HCT116 (cell line): ENCODE measurements at regions not wholly inside any gene's neighbourhood (a gene's known extent, or its start where the extent isn't known, plus 50 kb on each side); places are given as distances from the start of the nearest gene placed in this dataset.

Experiments used
- ATAC-seq: fragments of 200-7000 bp; cut with Tn5 transposase; 2 replicates; pipeline ENCODE4 v1.9.1; 2020; ENCODE audit warnings: mild to moderate bottlenecking, moderate library complexity
- BruUV-seq: library from RNA; stranded (reverse); fragments of 400-500 nt; replicated peaks from 2 replicates; lab custom pipeline; 2021; lab: Mats Ljungman, UMichigan
- CTCF ChIA-PET: fragments of 300-600 bp; sonication (Branson Sonifier 250); formaldehyde crosslinking; loops from one replicate; lab custom pipeline; 2021; ENCODE audit warnings: antibody characterized with exemption; lab: Charles Lee
- POLR2A ChIA-PET: fragments of 300-600, 350-600 bp; sonication (Branson Sonifier 250); formaldehyde crosslinking; loops from one replicate; lab custom pipeline; 2021; ENCODE audit warnings: antibody characterized with exemption; lab: Charles Lee
- RAD21 ChIA-PET, 2 experiments: fragments of 300-600 bp; sonication (Branson Sonifier 250); formaldehyde crosslinking; loops; one replicate each; lab custom pipeline; 2023; ENCODE audit warnings: low total read pairs in 2 of 2; ENCODE audit not compliant: uncharacterized antibody in 2 of 2, unreplicated experiment in 2 of 2, low non-redundant PET in 1 of 2; lab: Charles Lee
- DNase-seq: peaks from one replicate; pipeline ENCODE4 v3.0.0-alpha.2; 2010; ENCODE audit warnings: low read depth, low spot score
- H2AFZ ChIP-seq: fragments of 200-600 bp; shearing (Covaris generic), sonication (generic); 2 replicates; pipeline ENCODE4 v1.6.1; 2017; ENCODE audit warnings: low read depth, mixed run types, mixed read lengths, antibody characterized with exemption, low read length; ENCODE audit not compliant: poor library complexity, severe bottlenecking
- H3K27ac ChIP-seq: 2 replicates; pipeline ENCODE4 v1.5.1; 2012; ENCODE audit warnings: low read depth, low read length
- H3K27me3 ChIP-seq: fragments of 200-600 bp; sonication (generic); 2 replicates; pipeline ENCODE4 v1.6.1; 2016; ENCODE audit warnings: mixed run types, low read length, mixed read lengths; ENCODE audit not compliant: insufficient read depth
- H3K36me3 ChIP-seq, 2 experiments: fragments of 200-500 bp in 1 of 2; fragments of 200-600 bp in 1 of 2; sonication (Bioruptor generic) in 1 of 2; sonication (generic) in 1 of 2; 2 replicates each; pipeline versions ENCODE4 v1.5.1 to v1.6.1; 2014 to 2016; ENCODE audit warnings: low read length in 2 of 2, inconsistent platforms in 1 of 2, mixed read lengths in 1 of 2, mixed run types in 1 of 2; ENCODE audit not compliant: insufficient read depth in 2 of 2, control insufficient read depth in 1 of 2
- H3K4me1 ChIP-seq, 2 experiments: fragments of 200-600 bp in 1 of 2; sonication (generic) in 1 of 2; 2 replicates each; pipeline versions ENCODE4 v1.5.1 to v1.6.1; 2012 to 2017; ENCODE audit warnings: low read length in 2 of 2, inconsistent platforms in 1 of 2, mild to moderate bottlenecking in 1 of 2, mixed read lengths in 1 of 2, mixed run types in 1 of 2, moderate library complexity in 1 of 2; ENCODE audit not compliant: insufficient read depth in 2 of 2, control insufficient read depth in 1 of 2
- H3K4me2 ChIP-seq: fragments of 200-600 bp; sonication (generic); 2 replicates; pipeline ENCODE4 v1.6.1; 2017; ENCODE audit warnings: mixed run types, low read length, mixed read lengths
- H3K4me3 ChIP-seq, 2 experiments: fragments of 200-600 bp in 1 of 2; sonication (generic) in 1 of 2; replicated peaks in 1 of 2; 2 replicates each; pipeline ENCODE4 v1.5.1; 2011 to 2016; ENCODE audit warnings: low read length in 2 of 2, control low read depth in 1 of 2, low read depth in 1 of 2, mild to moderate bottlenecking in 1 of 2, mixed read lengths in 1 of 2, mixed run types in 1 of 2
- H3K79me2 ChIP-seq: fragments of 200-600 bp; sonication (generic); 2 replicates; pipeline ENCODE4 v1.6.1; 2017; ENCODE audit warnings: mild to moderate bottlenecking, mixed run types, low read length, moderate library complexity, mixed read lengths; ENCODE audit not compliant: insufficient read depth
- H3K9ac ChIP-seq: fragments of 200-600 bp; sonication (generic); 2 replicates; pipeline ENCODE4 v1.6.1; 2016; ENCODE audit warnings: low read length, mixed read lengths
- H3K9me2 ChIP-seq: fragments of 200-600 bp; sonication (generic), shearing (Covaris generic); 2 replicates; pipeline ENCODE4 v1.6.1; 2017; ENCODE audit warnings: mixed run types, mild to moderate bottlenecking, moderate library complexity; ENCODE audit not compliant: insufficient read depth
- H3K9me3 ChIP-seq, 2 experiments: fragments of 200-500 bp in 1 of 2; fragments of 200-600 bp in 1 of 2; sonication (Bioruptor generic) in 1 of 2; sonication (generic) in 1 of 2; 2 replicates each; pipeline ENCODE4 v1.6.1; 2014 to 2017; ENCODE audit warnings: low read length in 2 of 2, mixed read lengths in 2 of 2, inconsistent platforms in 1 of 2, low read depth in 1 of 2, mild to moderate bottlenecking in 1 of 2, mixed run types in 1 of 2, moderate library complexity in 1 of 2; ENCODE audit not compliant: control insufficient read depth in 1 of 2, insufficient read depth in 1 of 2
- H4K20me1 ChIP-seq: fragments of 200-600 bp; sonication (generic), shearing (Covaris generic); 2 replicates; pipeline ENCODE4 v1.6.1; 2017; ENCODE audit warnings: mixed run types, mild to moderate bottlenecking, moderate library complexity; ENCODE audit not compliant: insufficient read depth
- ATF3 ChIP-seq: IDR thresholded peaks from 2 replicates; pipeline ENCODE4 v1.6.1; 2012
- CBX3 ChIP-seq: IDR thresholded peaks from 2 replicates; pipeline ENCODE4 v1.6.1; 2012; ENCODE audit warnings: low read depth
- CTCF ChIP-seq, 3 experiments: fragments of 200-600 bp in 1 of 3; sonication (generic) in 1 of 3; IDR thresholded peaks in 2 of 3; conservative IDR thresholded peaks in 1 of 3; 2 replicates each; pipeline ENCODE4 v1.5.1; 2012 to 2017; ENCODE audit warnings: low read depth in 2 of 3, low read length in 2 of 3, antibody characterized with exemption in 1 of 3, borderline replicate concordance in 1 of 3, control low read depth in 1 of 3, mild to moderate bottlenecking in 1 of 3, mixed read lengths in 1 of 3, mixed run types in 1 of 3, moderate library complexity in 1 of 3; ENCODE audit not compliant: insufficient read depth in 1 of 3
- EGR1 ChIP-seq: IDR thresholded peaks from 2 replicates; pipeline ENCODE4 v1.6.1; 2012; ENCODE audit warnings: low read depth
- EZH2 ChIP-seq: fragments of 200-600 bp; sonication (generic); IDR thresholded peaks from 2 replicates; pipeline ENCODE4 v1.6.1; 2017; ENCODE audit warnings: antibody characterized with exemption, mixed run types
- EZH2phosphoT487 ChIP-seq: fragments of 200-600 bp; IDR thresholded peaks from 2 replicates; pipeline ENCODE4 v1.6.1; 2018; ENCODE audit warnings: antibody characterized with exemption, borderline replicate concordance
- POLR2A ChIP-seq: IDR thresholded peaks from 2 replicates; pipeline ENCODE4 v1.7.0; 2011; ENCODE audit warnings: borderline replicate concordance; ENCODE audit not compliant: insufficient read depth, insufficient read length; ENCODE audit errors: extremely low read depth
- POLR2AphosphoS5 ChIP-seq: IDR thresholded peaks from 2 replicates; pipeline ENCODE4 v1.6.1; 2011; ENCODE audit warnings: mild to moderate bottlenecking, low read depth, low read length, moderate library complexity
- RAD21 ChIP-seq: IDR thresholded peaks from 2 replicates; pipeline ENCODE4 v1.6.1; 2012; ENCODE audit warnings: low read depth, mild to moderate bottlenecking
- REST ChIP-seq: IDR thresholded peaks from 2 replicates; pipeline ENCODE4 v1.6.1; 2012; ENCODE audit warnings: low read depth
- SP1 ChIP-seq: IDR thresholded peaks from 2 replicates; pipeline ENCODE4 v1.6.1; 2012; ENCODE audit warnings: low read depth
- SRF ChIP-seq: IDR thresholded peaks from 2 replicates; pipeline ENCODE4 v1.6.1; 2012; ENCODE audit warnings: low read depth
- TCF7L2 ChIP-seq: IDR thresholded peaks from 2 replicates; pipeline ENCODE4 v1.7.0; 2011; ENCODE audit warnings: borderline replicate concordance, inconsistent platforms; ENCODE audit not compliant: insufficient read depth, insufficient read length; ENCODE audit errors: extremely low read depth
- YY1 ChIP-seq: IDR thresholded peaks from 2 replicates; pipeline ENCODE4 v1.6.1; 2011; ENCODE audit warnings: low read length, low read depth, moderate library complexity, mild to moderate bottlenecking; ENCODE audit not compliant: insufficient replicate concordance; ENCODE audit errors: extremely low read depth
- ZBTB33 ChIP-seq: IDR thresholded peaks from 2 replicates; pipeline ENCODE4 v1.6.1; 2011; ENCODE audit warnings: mild to moderate bottlenecking, low read length, moderate library complexity; ENCODE audit not compliant: insufficient replicate concordance; ENCODE audit errors: extremely low read depth
- ZFX ChIP-seq: fragments of 450-650 bp; IDR thresholded peaks from 2 replicates; pipeline ENCODE4 v1.6.1; 2017
- intact Hi-C: fragments of 100-400 bp; cut with micrococcal nuclease; formaldehyde crosslinking; loops from 2 replicates; pipeline ENCODE4 v1.10.0; 2022

- Histone ChIP-seq H3K27ac (no peak overlapping the region), H4K20me1 (no peaks in the 10 kb centered on the region), H3K9ac (no peak overlapping the region), H3K4me1 (no peaks in the 10 kb centered on the region), H3K4me3 (no peak overlapping the region), H3K27me3 (no peaks in the 10 kb centered on the region), H3K9me3 (peaks cover 0 to 12% of the 10 kb centered on the region in 2 experiments; a peak in 2 of 4 replicates), H3K4me2 (no peak overlapping the region), H3K9me2 (no peaks in the 10 kb centered on the region), H2AFZ (no peak overlapping the region), H3K36me3 (no peaks in the 10 kb centered on the region), H3K79me2 (no peaks in the 10 kb centered on the region)
- POLR2A ChIA-PET: no interaction called here
- DNase-seq: no peak
- TF ChIP-seq ZFX (no peak), ZBTB33 (no peak), EGR1 (no peak), SRF (no peak), POLR2A (no peak), POLR2AphosphoS5 (no peak), EZH2phosphoT487 (no peak), YY1 (no peak), EZH2 (no peak), REST (no peak), CBX3 (no peak), CTCF (IDR thresholded peaks at IDR 0.05 in 2 of 3, conservative IDR thresholded peaks at IDR 0.05 in 1 of 3; ENCODE audit: borderline replicate concordance in 1 of 3, insufficient read depth in 1 of 3, low read depth in 2 of 3, low read length in 2 of 3) (no peak), RAD21 (no peak), TCF7L2 (no peak), ATF3 (no peak), SP1 (no peak)
- RAD21 ChIA-PET: no interaction called here
- ATAC-seq: no peak
- no TSS peak for BruUV-seq
- CTCF ChIA-PET: no interaction called here
- intact Hi-C loops: no loop called here
Observed at GRCh38 chr7:68200051-68200670, 1203.5 kb downstream of the TYW1 start.
